ENCODE measurements at regions not wholly inside any gene's neighbourhood (a gene's known extent, or its start where the extent isn't known, plus 50 kb on each side); places are given as distances from the start of the nearest gene placed in this dataset.

DNA sequence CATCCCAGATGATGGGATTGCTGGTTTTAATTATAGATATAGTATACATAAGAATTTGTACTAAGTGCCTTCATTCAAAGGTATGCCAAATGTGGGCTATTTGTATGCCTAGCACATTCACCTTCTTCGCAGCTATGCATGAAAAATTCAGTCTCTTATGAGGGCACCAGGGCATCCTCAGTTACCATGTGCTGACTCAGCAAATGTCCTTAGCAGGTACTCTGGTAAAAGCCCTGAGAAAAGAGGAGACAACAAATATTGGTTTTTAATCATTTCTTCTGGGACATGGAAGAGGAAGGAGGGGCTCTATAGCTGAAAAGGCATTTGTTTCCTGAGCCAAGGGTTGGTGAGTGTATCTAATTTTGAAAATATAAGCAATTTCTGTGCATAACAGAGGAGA is 258.1 kb upstream of the BMP2 start:
- Histone ChIP-seq H3K79me2 (ENCODE audit: insufficient read depth, low read length) (no peaks in the 10 kb centered on the region), H3K4me3 (ENCODE audit: insufficient read depth, low read depth, low read length) (no peak overlapping the region), H3K27ac (ENCODE audit: low read depth, low read length) (no peak overlapping the region), H3K9ac (ENCODE audit: low read length) (no peak overlapping the region), H3K27me3 (ENCODE audit: insufficient read depth, low read length) (no peaks in the 10 kb centered on the region), H3K4me1 (ENCODE audit: insufficient read depth, low read length) (no peaks in the 10 kb centered on the region), H3K4me2 (ENCODE audit: low read length) (no peak overlapping the region), H2AFZ (ENCODE audit: low read depth, low read length) (no peak overlapping the region), H3K36me3 (ENCODE audit: insufficient read depth, low read length) (no peaks in the 10 kb centered on the region), H3K9me3 (ENCODE audit: insufficient read depth, low read depth, low read length) (no peaks in the 10 kb centered on the region), H4K20me1 (ENCODE audit: insufficient read depth, low read length) (no peaks in the 10 kb centered on the region)
- TF ChIP-seq, protein P1, sequence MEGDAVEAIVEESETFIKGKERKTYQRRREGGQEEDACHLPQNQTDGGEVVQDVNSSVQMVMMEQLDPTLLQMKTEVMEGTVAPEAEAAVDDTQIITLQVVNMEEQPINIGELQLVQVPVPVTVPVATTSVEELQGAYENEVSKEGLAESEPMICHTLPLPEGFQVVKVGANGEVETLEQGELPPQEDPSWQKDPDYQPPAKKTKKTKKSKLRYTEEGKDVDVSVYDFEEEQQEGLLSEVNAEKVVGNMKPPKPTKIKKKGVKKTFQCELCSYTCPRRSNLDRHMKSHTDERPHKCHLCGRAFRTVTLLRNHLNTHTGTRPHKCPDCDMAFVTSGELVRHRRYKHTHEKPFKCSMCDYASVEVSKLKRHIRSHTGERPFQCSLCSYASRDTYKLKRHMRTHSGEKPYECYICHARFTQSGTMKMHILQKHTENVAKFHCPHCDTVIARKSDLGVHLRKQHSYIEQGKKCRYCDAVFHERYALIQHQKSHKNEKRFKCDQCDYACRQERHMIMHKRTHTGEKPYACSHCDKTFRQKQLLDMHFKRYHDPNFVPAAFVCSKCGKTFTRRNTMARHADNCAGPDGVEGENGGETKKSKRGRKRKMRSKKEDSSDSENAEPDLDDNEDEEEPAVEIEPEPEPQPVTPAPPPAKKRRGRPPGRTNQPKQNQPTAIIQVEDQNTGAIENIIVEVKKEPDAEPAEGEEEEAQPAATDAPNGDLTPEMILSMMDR (IDR thresholded peaks at IDR 0.05; ENCODE audit: insufficient read depth, low read depth, low read length) = no peak
- TF ChIP-seq EZH2 (IDR thresholded peaks at IDR 0.05; ENCODE audit: insufficient read depth, low read length) = no peak
- Mint-ChIP-seq H3K9me3 (ENCODE audit: unreplicated experiment) (no peaks in the 10 kb centered on the region), H3K4me1 (ENCODE audit: low read depth, unreplicated experiment) (no peaks in the 10 kb centered on the region), H3K27me3 (ENCODE audit: low read depth, unreplicated experiment) (no peaks in the 10 kb centered on the region), H3K27ac (ENCODE audit: unreplicated experiment) (no peak overlapping the region), H3K36me3 (ENCODE audit: low read depth, unreplicated experiment) (no peaks in the 10 kb centered on the region), H3K4me3 (ENCODE audit: unreplicated experiment) (no peak overlapping the region)
- DNase-seq (ENCODE audit: low read depth) (no peak), FAIRE-seq (no peak)

DNA sequence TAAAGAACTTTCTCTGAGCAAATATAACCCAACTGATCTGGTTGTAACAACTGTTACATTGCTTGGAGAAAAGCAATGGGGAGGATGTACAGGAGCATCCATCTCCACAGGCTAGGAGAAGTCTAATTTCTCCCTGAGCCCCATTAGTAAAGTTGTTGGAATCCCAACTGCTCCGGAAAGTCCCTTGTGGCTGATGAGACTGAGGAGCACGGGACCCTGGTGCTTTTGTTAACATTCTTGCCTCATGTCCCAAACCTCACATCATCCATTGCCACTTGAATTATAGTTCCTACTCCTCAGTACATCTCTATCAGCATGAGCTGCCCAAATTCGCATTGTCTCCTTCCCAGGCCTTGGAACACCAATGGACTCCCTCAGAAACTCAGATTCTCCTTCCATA is 260.6 kb upstream of the BMP2 start:
- Mint-ChIP-seq H3K4me3 (ENCODE audit: unreplicated experiment) (no peak overlapping the region), H3K36me3 (ENCODE audit: low read depth, unreplicated experiment) (no peaks in the 10 kb centered on the region), H3K4me1 (ENCODE audit: low read depth, unreplicated experiment) (peaks cover 14% of the 10 kb centered on the region), H3K27me3 (ENCODE audit: low read depth, unreplicated experiment) (no peaks in the 10 kb centered on the region), H3K27ac (ENCODE audit: unreplicated experiment) (no peak overlapping the region), H3K9me3 (ENCODE audit: unreplicated experiment) (no peaks in the 10 kb centered on the region)
- Histone ChIP-seq H3K4me1 (ENCODE audit: insufficient read depth, low read length) (no peaks in the 10 kb centered on the region), H2AFZ (ENCODE audit: low read depth, low read length) (no peak overlapping the region), H4K20me1 (ENCODE audit: insufficient read depth, low read length) (no peaks in the 10 kb centered on the region), H3K27me3 (ENCODE audit: insufficient read depth, low read length) (no peaks in the 10 kb centered on the region), H3K9me3 (ENCODE audit: insufficient read depth, low read depth, low read length) (no peaks in the 10 kb centered on the region), H3K27ac (ENCODE audit: low read depth, low read length) (no peak overlapping the region), H3K36me3 (ENCODE audit: insufficient read depth, low read length) (no peaks in the 10 kb centered on the region), H3K9ac (ENCODE audit: low read length) (no peak overlapping the region), H3K4me3 (ENCODE audit: insufficient read depth, low read depth, low read length) (no peak overlapping the region), H3K79me2 (ENCODE audit: insufficient read depth, low read length) (no peaks in the 10 kb centered on the region), H3K4me2 (ENCODE audit: low read length) (no peak overlapping the region)
- DNase-seq (ENCODE audit: low read depth) (no peak), FAIRE-seq (no peak)
- no peak for TF ChIP-seq EZH2 (IDR thresholded peaks at IDR 0.05; ENCODE audit: insufficient read depth, low read length)
- TF ChIP-seq, protein P1 (IDR thresholded peaks at IDR 0.05; ENCODE audit: insufficient read depth, low read depth, low read length) = no peak

DNA sequence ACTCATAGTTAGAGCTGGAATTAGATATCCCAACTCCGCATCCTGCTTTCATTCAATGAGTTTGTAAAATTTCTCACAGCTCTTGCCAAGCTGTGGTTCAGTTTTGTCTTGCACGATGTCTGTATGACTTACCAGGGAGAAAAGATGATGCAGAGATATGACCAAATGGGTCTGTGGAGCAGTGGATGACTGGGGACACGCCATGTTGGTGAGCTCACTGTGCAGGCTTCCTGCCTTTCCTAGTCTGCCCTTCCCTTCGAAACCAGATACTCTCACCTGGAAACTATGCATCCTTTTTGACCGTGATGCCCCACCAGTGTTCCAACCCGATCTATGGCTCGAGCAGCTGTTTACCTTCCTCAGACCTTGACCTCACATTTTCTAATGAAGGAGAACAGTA is 262.7 kb upstream of the BMP2 start:
- Mint-ChIP-seq H3K4me3 (ENCODE audit: unreplicated experiment) (no peak overlapping the region), H3K36me3 (ENCODE audit: low read depth, unreplicated experiment) (no peaks in the 10 kb centered on the region), H3K4me1 (ENCODE audit: low read depth, unreplicated experiment) (peaks cover 26% of the 10 kb centered on the region), H3K27me3 (ENCODE audit: low read depth, unreplicated experiment) (no peaks in the 10 kb centered on the region), H3K27ac (ENCODE audit: unreplicated experiment) (no peak overlapping the region), H3K9me3 (ENCODE audit: unreplicated experiment) (no peaks in the 10 kb centered on the region)
- Histone ChIP-seq H3K27me3 (ENCODE audit: insufficient read depth, low read length) (no peaks in the 10 kb centered on the region), H3K9me3 (ENCODE audit: insufficient read depth, low read depth, low read length) (no peaks in the 10 kb centered on the region), H3K9ac (ENCODE audit: low read length) (no peak overlapping the region), H4K20me1 (ENCODE audit: insufficient read depth, low read length) (no peaks in the 10 kb centered on the region), H3K4me3 (ENCODE audit: insufficient read depth, low read depth, low read length) (no peak overlapping the region), H3K4me2 (ENCODE audit: low read length) (no peak overlapping the region), H3K4me1 (ENCODE audit: insufficient read depth, low read length) (peaks cover 12% of the 10 kb centered on the region), H2AFZ (ENCODE audit: low read depth, low read length) (no peak overlapping the region), H3K27ac (ENCODE audit: low read depth, low read length) (no peak overlapping the region), H3K36me3 (ENCODE audit: insufficient read depth, low read length) (no peaks in the 10 kb centered on the region), H3K79me2 (ENCODE audit: insufficient read depth, low read length) (no peaks in the 10 kb centered on the region)
- TF ChIP-seq, protein P1 (IDR thresholded peaks at IDR 0.05; ENCODE audit: insufficient read depth, low read depth, low read length) = no peak
- TF ChIP-seq EZH2 (IDR thresholded peaks at IDR 0.05; ENCODE audit: insufficient read depth, low read length) = no peak
- peak; percentile 45 for DNase-seq (ENCODE audit: low read depth)
- no peak for FAIRE-seq

All from astrocyte (in vitro differentiated cells and primary cell).